ENCODE measurements at regions not wholly inside any gene's neighbourhood (a gene's known extent, or its start where the extent isn't known, plus 50 kb on each side); places are given as distances from the start of the nearest gene placed in this dataset.

GRCh38 chr5:97529354-97529985 is 346.4 kb upstream of the RIOK2 start:
- Histone ChIP-seq H4K20me1 (ENCODE audit: insufficient read depth) (no peaks in the 10 kb centered on the region), H3K79me2 (ENCODE audit: insufficient read depth) (no peaks in the 10 kb centered on the region), H3K9me2 (ENCODE audit: insufficient read depth) (no peaks in the 10 kb centered on the region), H2AFZ (peak overlapping the region; percentile 15; the same call in 1 of the 2 replicates), H3K9ac (no peak overlapping the region; the same call in 1 of the 2 replicates), H3K4me3 (peak overlapping the region; percentile 50), H3K27ac (no peak overlapping the region), H3K4me2 (ENCODE audit: unreplicated experiment) (peak overlapping the region; percentile 69), H3K27me3 (replicated peaks; ENCODE audit: insufficient read depth) (no peaks in the 10 kb centered on the region), H3K4me1 (ENCODE audit: insufficient read depth) (peaks cover 22% of the 10 kb centered on the region), H3K9me3 (ENCODE audit: low read depth) (no peaks in the 10 kb centered on the region), H3F3A (ENCODE audit: insufficient read depth) (peaks cover 15% of the 10 kb centered on the region), H3K36me3 (ENCODE audit: low read depth) (no peaks in the 10 kb centered on the region)
- 84% methylated on average over 4 of the region's 4 CpGs for WGBS, 2 experiments (ENCODE audit: low coverage in 1 of 2, low lambda C conversion rate in 2 of 2, missing lambda C conversion rate in 2 of 2)
- TF ChIP-seq EZH2 (IDR thresholded peaks at IDR 0.05; ENCODE audit: insufficient read depth, poor library complexity, severe bottlenecking), result no peak
- TF ChIP-seq EZH2phosphoT487 (IDR thresholded peaks at IDR 0.05; ENCODE audit: insufficient read depth, low read depth), result no peak
- in situ Hi-C loops (cut with MboI), result loop anchor here (25.0 kb wide), 1 partner anchor 1258 kb away; no protein-coding TSS in a partner anchor
- peak; percentile 23 for DNase-seq

GRCh38 chr5:97531549-97531948 is 348.5 kb upstream of the RIOK2 start:
- Histone ChIP-seq H4K20me1 (ENCODE audit: insufficient read depth) (no peaks in the 10 kb centered on the region), H3K27me3 (replicated peaks; ENCODE audit: insufficient read depth) (no peaks in the 10 kb centered on the region), H3K4me3 (no peak overlapping the region), H3K4me1 (ENCODE audit: insufficient read depth) (peaks cover 25% of the 10 kb centered on the region), H2AFZ (no peak overlapping the region), H3K27ac (no peak overlapping the region), H3K9ac (no peak overlapping the region), H3K36me3 (ENCODE audit: low read depth) (no peaks in the 10 kb centered on the region), H3K9me3 (ENCODE audit: low read depth) (no peaks in the 10 kb centered on the region), H3F3A (ENCODE audit: insufficient read depth) (peaks cover 17% of the 10 kb centered on the region), H3K4me2 (ENCODE audit: unreplicated experiment) (no peak overlapping the region), H3K9me2 (ENCODE audit: insufficient read depth) (no peaks in the 10 kb centered on the region), H3K79me2 (ENCODE audit: insufficient read depth) (no peaks in the 10 kb centered on the region)
- in situ Hi-C loops (cut with MboI), result loop anchor here (25.0 kb wide), 1 partner anchor 1256 kb away; no protein-coding TSS in a partner anchor
- DNase-seq, result no peak
- 91 to 100% methylated on average over 2 of the region's 2 CpGs for WGBS, 2 experiments (ENCODE audit: low coverage in 1 of 2, low lambda C conversion rate in 2 of 2, missing lambda C conversion rate in 2 of 2)
- TF ChIP-seq EZH2 (IDR thresholded peaks at IDR 0.05; ENCODE audit: insufficient read depth, poor library complexity, severe bottlenecking), result no peak
- TF ChIP-seq EZH2phosphoT487 (IDR thresholded peaks at IDR 0.05; ENCODE audit: insufficient read depth, low read depth), result no peak

- 0 out of 2 replicates have a peak, but pooled peaks have one; percentile 68 for TF ChIP-seq EZH2phosphoT487 (IDR thresholded peaks at IDR 0.05; ENCODE audit: insufficient read depth, low read depth)
- no peak for TF ChIP-seq EZH2 (IDR thresholded peaks at IDR 0.05; ENCODE audit: insufficient read depth, poor library complexity, severe bottlenecking)
- DNase-seq, result peak; percentile 87
- Histone ChIP-seq H3K4me3 (no peak overlapping the region), H3K4me2 (ENCODE audit: unreplicated experiment) (peak overlapping the region; percentile 6), H3K4me1 (ENCODE audit: insufficient read depth) (peaks cover 16% of the 10 kb centered on the region), H3K9me2 (ENCODE audit: insufficient read depth) (no peaks in the 10 kb centered on the region), H4K20me1 (ENCODE audit: insufficient read depth) (no peaks in the 10 kb centered on the region), H3K36me3 (ENCODE audit: low read depth) (no peaks in the 10 kb centered on the region), H3K9me3 (ENCODE audit: low read depth) (no peaks in the 10 kb centered on the region), H3K27ac (peak overlapping the region; percentile 12; the same call in 1 of the 2 replicates), H3K27me3 (replicated peaks; ENCODE audit: insufficient read depth) (no peaks in the 10 kb centered on the region), H3F3A (ENCODE audit: insufficient read depth) (peaks cover 5% of the 10 kb centered on the region; the same call in 1 of the 2 replicates), H3K9ac (no peak overlapping the region), H2AFZ (peak overlapping the region; percentile 21; the same call in 1 of the 2 replicates), H3K79me2 (ENCODE audit: insufficient read depth) (no peaks in the 10 kb centered on the region)
- in situ Hi-C loops (cut with MboI), result loop anchor here (25.0 kb wide), 1 partner anchor 1253 kb away; no protein-coding TSS in a partner anchor
Observed at GRCh38 chr5:97534166-97534565, 351.1 kb upstream of the RIOK2 start.

- H3K36me3 ChIP-seq (ENCODE audit: low read depth), result no peaks in the 10 kb centered on the region
- no peak for TF ChIP-seq EZH2phosphoT487 (IDR thresholded peaks at IDR 0.05; ENCODE audit: insufficient read depth, low read depth)
- TF ChIP-seq EZH2 (IDR thresholded peaks at IDR 0.05; ENCODE audit: insufficient read depth, poor library complexity, severe bottlenecking), result no peak
- in situ Hi-C loops (cut with MboI), result loop anchor here (25.0 kb wide), 1 partner anchor 1251 kb away; no protein-coding TSS in a partner anchor
- no peak overlapping the region for H3K27ac ChIP-seq
- H3K79me2 ChIP-seq (ENCODE audit: insufficient read depth), result no peaks in the 10 kb centered on the region
- 0 out of 2 replicates have a peak, but pooled peaks cover 4% of the 10 kb centered on the region for H3F3A ChIP-seq (ENCODE audit: insufficient read depth)
- peaks cover 10% of the 10 kb centered on the region for H3K4me1 ChIP-seq (ENCODE audit: insufficient read depth)
- no peak overlapping the region for H3K9ac ChIP-seq
- H2AFZ ChIP-seq, result no peak overlapping the region
- H3K4me3 ChIP-seq, result no peak overlapping the region
- H3K9me3 ChIP-seq (ENCODE audit: low read depth), result no peaks in the 10 kb centered on the region
- 94 to 96% methylated on average over 1 of the region's 1 CpG for WGBS, 2 experiments (ENCODE audit: low coverage in 1 of 2, low lambda C conversion rate in 2 of 2, missing lambda C conversion rate in 2 of 2)
- no peaks in the 10 kb centered on the region for H3K9me2 ChIP-seq (ENCODE audit: insufficient read depth)
- DNase-seq, result no peak
- H3K27me3 ChIP-seq (replicated peaks; ENCODE audit: insufficient read depth), result no peaks in the 10 kb centered on the region
- no peak overlapping the region for H3K4me2 ChIP-seq (ENCODE audit: unreplicated experiment)
- no peaks in the 10 kb centered on the region for H4K20me1 ChIP-seq (ENCODE audit: insufficient read depth)
Observed at GRCh38 chr5:97536683-97537082, 353.6 kb upstream of the RIOK2 start.

Data from GM23248 (cell line).